HG03442 (cell line): ENCODE measurements at regions not wholly inside any gene's neighbourhood (a gene's known extent, or its start where the extent isn't known, plus 50 kb on each side); places are given as distances from the start of the nearest gene placed in this dataset.

Experiments used
- ATAC-seq: cut with Tn5 transposase; IDR thresholded peaks from one replicate; pipeline ENCODE4 v1.9.1; 2021; ENCODE audit warnings: mild to moderate bottlenecking, moderate library complexity; ENCODE audit not compliant: unreplicated experiment

- no peak for ATAC-seq
These were observed 434.9 kb upstream of the KLF6 start for GRCh38 chr10:4219901-4220300.

- ATAC-seq: no peak
These were observed 432.6 kb upstream of the KLF6 start for GRCh38 chr10:4217653-4218052.

GRCh38 chr10:4217187-4217586, 432.2 kb upstream of the KLF6 start:
- ATAC-seq: no peak

GRCh38 chr10:4216726-4217125, 431.7 kb upstream of the KLF6 start:
- no peak for ATAC-seq

GRCh38 chr10:4215963-4216575, 431.1 kb upstream of the KLF6 start:
- no peak for ATAC-seq

GRCh38 chr10:4215485-4215884, 430.5 kb upstream of the KLF6 start:
- ATAC-seq: no peak

GRCh38 chr10:4214908-4215307, 429.9 kb upstream of the KLF6 start:
- no peak for ATAC-seq

- ATAC-seq: no peak
These were observed 428.4 kb upstream of the KLF6 start for GRCh38 chr10:4213441-4213840.

- no peak for ATAC-seq
These were observed 427.2 kb upstream of the KLF6 start for GRCh38 chr10:4212111-4212630.

GRCh38 chr10:4208499-4208898, 423.5 kb upstream of the KLF6 start:
- no peak for ATAC-seq

- ATAC-seq: no peak
These were observed 420.1 kb upstream of the KLF6 start for GRCh38 chr10:4205113-4205512.

- ATAC-seq: no peak
These were observed 417.9 kb upstream of the KLF6 start for GRCh38 chr10:4202938-4203337.

- ATAC-seq: no peak
These were observed 417.1 kb upstream of the KLF6 start for GRCh38 chr10:4201866-4202825.

- no peak for ATAC-seq
These were observed 414.2 kb upstream of the KLF6 start for GRCh38 chr10:4199196-4199595.

- no peak for ATAC-seq
These were observed 413.2 kb upstream of the KLF6 start for GRCh38 chr10:4198216-4198615.

GRCh38 chr10:4197676-4198075, 412.7 kb upstream of the KLF6 start:
- ATAC-seq: no peak

- ATAC-seq: no peak
These were observed 411.9 kb upstream of the KLF6 start for GRCh38 chr10:4196771-4197390.

GRCh38 chr10:4196183-4196582, 411.2 kb upstream of the KLF6 start:
- ATAC-seq: no peak

- no peak for ATAC-seq
These were observed 410.2 kb upstream of the KLF6 start for GRCh38 chr10:4195213-4195612.

- ATAC-seq: no peak
These were observed 409.2 kb upstream of the KLF6 start for GRCh38 chr10:4194231-4194630.

- no peak for ATAC-seq
These were observed 406.9 kb upstream of the KLF6 start for GRCh38 chr10:4191894-4192293.

GRCh38 chr10:4191354-4191753, 406.3 kb upstream of the KLF6 start:
- ATAC-seq: no peak
